ENCODE measurements at regions not wholly inside any gene's neighbourhood (a gene's known extent, or its start where the extent isn't known, plus 50 kb on each side); places are given as distances from the start of the nearest gene placed in this dataset.

- DNase-seq (ENCODE audit: low spot score) (no peak), ATAC-seq (ENCODE audit: low FRiP score) (no peak)
- TF ChIP-seq, protein P1, sequence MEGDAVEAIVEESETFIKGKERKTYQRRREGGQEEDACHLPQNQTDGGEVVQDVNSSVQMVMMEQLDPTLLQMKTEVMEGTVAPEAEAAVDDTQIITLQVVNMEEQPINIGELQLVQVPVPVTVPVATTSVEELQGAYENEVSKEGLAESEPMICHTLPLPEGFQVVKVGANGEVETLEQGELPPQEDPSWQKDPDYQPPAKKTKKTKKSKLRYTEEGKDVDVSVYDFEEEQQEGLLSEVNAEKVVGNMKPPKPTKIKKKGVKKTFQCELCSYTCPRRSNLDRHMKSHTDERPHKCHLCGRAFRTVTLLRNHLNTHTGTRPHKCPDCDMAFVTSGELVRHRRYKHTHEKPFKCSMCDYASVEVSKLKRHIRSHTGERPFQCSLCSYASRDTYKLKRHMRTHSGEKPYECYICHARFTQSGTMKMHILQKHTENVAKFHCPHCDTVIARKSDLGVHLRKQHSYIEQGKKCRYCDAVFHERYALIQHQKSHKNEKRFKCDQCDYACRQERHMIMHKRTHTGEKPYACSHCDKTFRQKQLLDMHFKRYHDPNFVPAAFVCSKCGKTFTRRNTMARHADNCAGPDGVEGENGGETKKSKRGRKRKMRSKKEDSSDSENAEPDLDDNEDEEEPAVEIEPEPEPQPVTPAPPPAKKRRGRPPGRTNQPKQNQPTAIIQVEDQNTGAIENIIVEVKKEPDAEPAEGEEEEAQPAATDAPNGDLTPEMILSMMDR (IDR thresholded peaks at IDR 0.05) = no peak
Observed at GRCh38 chr6:15758631-15759215, 95.9 kb upstream of the DTNBP1 start.

DNA sequence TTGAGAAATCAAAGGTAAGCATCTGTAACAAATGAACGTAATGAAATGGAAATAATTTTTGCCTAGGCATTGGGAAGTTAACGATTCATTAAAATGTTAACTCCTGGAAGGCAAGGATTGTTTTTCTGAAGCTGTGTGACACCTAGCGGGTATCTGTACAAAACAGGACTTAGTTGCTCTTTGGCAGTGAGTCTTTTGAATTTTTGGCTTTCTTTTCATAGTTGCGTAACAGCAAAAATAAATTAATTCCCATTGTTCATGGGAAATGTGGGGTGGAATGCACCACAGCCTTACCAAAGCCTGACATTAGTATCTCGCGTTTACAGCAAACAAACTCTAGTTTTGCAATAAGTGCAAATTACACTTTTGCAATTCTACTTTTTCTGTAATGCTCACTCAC lies 92.7 kb upstream of the DTNBP1 start:
- TF ChIP-seq, protein P1 (IDR thresholded peaks at IDR 0.05) = no peak
- peak; percentile 67 for ATAC-seq (ENCODE audit: low FRiP score)

DNA sequence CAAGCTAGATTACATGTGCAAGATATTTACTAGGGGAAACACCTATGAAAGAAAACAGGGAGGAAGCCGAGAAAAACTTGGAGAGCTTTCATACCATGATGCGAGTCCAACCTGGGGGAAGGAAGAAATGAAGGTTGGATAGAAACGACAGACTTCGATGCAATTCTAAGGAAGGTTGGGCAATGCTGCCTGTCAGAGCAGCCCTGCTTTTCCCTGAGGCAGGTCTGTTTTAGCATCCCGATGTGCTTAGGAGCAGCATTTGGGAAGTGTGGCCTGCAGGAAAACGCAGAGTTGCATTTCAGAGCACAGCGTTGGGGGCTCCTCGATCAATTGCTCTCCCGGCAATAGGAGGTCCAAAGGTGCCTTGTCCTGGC lies 91.9 kb upstream of the DTNBP1 start:
- DNase-seq (ENCODE audit: low spot score) = no peak
- TF ChIP-seq, protein P1 (IDR thresholded peaks at IDR 0.05) = no peak

More for the DNA sequence above, 92.7 kb upstream of the DTNBP1 start:
- no peak for DNase-seq (ENCODE audit: low spot score)

DNA sequence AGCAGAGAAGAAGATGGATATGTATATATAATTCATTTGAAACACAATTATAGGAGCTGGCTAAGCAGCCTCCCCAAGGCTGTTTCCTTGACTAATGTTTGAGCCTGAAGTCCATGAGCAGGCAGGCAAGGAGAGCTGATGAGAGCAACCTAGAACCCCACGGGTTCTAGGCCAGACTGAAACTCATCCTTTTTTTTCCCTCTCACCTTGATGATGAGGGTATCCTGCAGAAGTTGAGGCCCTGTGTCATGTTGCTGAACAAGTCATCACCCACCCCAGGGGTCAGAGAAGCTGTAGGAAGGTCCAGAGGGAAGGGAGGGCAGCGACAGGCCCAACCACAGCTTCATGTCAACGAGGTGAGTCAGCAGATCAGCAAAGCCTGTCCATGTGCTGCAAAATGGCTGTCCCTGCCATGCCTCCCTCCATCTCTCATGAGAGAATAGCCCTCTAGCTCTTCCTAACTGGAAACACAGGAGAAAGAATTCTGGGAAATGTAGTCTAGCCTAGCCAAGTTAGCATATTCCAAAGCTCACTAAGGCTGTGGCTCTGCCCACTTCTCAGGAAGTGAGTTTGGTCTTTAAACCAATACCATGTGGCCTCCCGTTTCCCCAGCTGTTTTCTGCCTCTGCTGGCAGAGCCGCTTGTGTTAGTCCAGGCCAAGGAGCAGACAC lies 91.3 kb upstream of the DTNBP1 start:
- ATAC-seq (ENCODE audit: low FRiP score) = no peak
- DNase-seq (ENCODE audit: low spot score) = no peak
- TF ChIP-seq, protein P1 (IDR thresholded peaks at IDR 0.05) = no peak

More for the DNA sequence above, 91.9 kb upstream of the DTNBP1 start:
- ATAC-seq (ENCODE audit: low FRiP score) = no peak

GRCh38 chr6:15752820-15753219 lies 90.0 kb upstream of the DTNBP1 start:
- DNase-seq (ENCODE audit: low spot score) (no peak), ATAC-seq (ENCODE audit: low FRiP score) (no peak)
- TF ChIP-seq, protein P1 (IDR thresholded peaks at IDR 0.05) = no peak

DNA sequence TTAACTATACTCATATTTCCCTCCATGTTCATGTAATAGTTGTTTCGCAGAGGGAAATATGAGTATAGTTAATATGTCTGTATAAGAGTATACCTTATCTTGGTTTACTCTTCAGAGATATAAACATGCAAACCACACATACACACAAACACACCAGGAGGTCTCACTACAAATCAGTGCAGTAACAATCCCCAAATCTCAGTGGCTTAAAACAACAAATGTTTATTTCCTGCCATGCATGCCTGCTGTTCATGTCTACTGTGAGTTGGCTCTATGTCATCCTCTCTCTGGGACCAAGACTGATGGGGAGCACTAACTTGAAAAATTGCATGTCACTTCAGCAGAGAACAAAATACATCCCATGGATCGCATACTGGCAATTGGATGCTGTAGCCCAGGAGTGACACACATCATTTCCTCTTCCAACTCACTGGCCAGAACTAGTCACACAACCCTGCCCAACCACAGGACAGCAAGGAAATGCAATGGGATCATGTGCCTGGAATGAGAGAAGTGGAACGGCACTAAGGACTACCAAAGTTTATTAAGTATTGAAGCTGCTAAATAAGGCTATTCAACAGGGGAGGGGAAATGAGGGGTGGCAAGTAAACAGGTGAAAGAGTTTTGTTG lies 89.0 kb upstream of the DTNBP1 start:
- ATAC-seq (ENCODE audit: low FRiP score) = no peak
- TF ChIP-seq, protein P1 (IDR thresholded peaks at IDR 0.05) = no peak
- no peak for DNase-seq (ENCODE audit: low spot score)

DNA sequence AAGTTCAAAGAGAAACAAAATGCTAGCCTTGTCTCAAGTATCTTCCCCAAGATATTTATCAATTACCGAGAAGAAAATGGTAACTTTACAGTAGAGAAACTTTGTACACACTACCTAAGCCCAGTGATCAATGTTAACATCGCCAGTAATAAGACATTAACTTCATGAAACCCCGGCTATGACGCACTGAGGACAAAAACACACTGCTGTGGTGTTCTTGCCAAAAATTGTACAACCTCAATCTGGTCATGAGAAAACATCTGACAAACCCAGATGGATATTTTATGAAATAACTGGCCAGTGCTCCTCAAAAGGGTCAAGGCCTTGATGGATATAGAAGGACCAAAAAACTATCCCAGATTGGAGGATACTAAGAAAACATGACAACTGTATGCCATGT lies 85.5 kb upstream of the DTNBP1 start:
- DNase-seq (ENCODE audit: low spot score) = no peak
- ATAC-seq (ENCODE audit: low FRiP score) = no peak
- TF ChIP-seq, protein P1 (IDR thresholded peaks at IDR 0.05) = no peak
